ENCODE measurements at regions not wholly inside any gene's neighbourhood (a gene's known extent, or its start where the extent isn't known, plus 50 kb on each side); places are given as distances from the start of the nearest gene placed in this dataset.

GRCh38 chr4:125365731-125366130 lies 51.0 kb downstream of the FAT4 start:
- DNase-seq = no peak

DNA sequence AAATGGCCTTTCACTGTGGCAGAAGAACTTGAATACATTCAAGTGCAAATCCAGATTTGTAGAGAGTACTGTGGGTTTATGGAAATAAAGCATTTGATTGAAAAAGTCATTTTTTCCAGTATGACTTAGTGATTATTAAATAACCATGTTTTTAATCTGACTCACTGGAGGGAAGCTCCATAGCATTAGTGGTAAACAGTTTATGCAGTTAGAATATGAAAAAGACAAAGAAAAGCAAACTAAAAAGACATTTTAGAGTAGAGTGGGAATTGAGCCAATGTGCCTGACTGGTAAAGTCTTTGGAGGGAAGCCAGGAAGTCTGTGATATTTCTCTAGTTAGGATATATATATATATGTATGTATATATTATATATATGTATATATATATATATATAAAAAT lies 53.4 kb downstream of the FAT4 start:
- DNase-seq = peak; percentile 72

DNA sequence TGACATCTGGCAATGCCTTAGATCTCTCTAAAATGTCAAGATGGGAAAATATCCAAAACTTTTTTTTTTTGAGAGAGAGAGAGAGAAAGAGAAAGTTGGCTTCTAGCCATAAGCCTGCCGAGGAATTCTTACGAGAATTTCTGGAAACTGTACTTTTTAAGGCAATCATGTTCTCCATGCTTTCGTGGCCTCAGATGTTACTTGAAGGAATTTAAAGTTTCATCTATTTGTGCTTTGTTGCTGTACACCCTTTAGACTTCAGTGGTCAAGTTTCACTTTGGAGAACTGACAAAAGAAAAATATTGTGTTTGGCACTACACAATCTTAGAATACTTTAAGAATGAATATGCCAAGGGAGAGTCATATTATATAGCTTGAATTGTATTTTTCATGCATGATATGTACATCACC lies 53.9 kb downstream of the FAT4 start:
- DNase-seq = peak; percentile 89

GRCh38 chr4:125369098-125369497 lies 54.3 kb downstream of the FAT4 start:
- DNase-seq = no peak

- no peak for DNase-seq
These were observed 55.7 kb downstream of the FAT4 start for GRCh38 chr4:125370478-125370877.

GRCh38 chr4:125382995-125383394 lies 68.2 kb downstream of the FAT4 start:
- DNase-seq = no peak

GRCh38 chr4:125387770-125388169 lies 73.0 kb downstream of the FAT4 start:
- DNase-seq = peak; percentile 44

DNA sequence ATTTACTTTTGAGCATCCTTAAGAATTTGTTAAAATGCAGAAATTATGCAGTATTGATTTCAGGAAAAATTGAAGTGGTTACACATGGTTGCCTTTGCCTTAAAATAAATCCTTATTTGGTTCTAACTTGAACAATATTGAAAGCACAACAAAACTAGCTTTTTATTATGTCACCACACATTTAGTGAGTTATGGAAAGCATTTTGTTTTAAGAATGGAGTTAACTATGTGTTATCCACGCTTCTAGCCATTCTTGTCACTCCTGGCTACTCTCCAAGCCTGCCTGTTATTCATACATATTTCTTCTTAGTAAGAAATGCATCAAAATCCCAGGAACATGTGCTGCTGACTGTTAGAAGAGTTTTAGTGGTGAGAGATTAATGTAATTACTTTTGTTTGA lies 73.9 kb downstream of the FAT4 start:
- DNase-seq = peak; percentile 95

GRCh38 chr4:125389713-125390112 lies 75.0 kb downstream of the FAT4 start:
- peak; percentile 96 for DNase-seq

- DNase-seq = peak; percentile 77
These were observed 75.4 kb downstream of the FAT4 start for GRCh38 chr4:125390126-125390525.

DNA sequence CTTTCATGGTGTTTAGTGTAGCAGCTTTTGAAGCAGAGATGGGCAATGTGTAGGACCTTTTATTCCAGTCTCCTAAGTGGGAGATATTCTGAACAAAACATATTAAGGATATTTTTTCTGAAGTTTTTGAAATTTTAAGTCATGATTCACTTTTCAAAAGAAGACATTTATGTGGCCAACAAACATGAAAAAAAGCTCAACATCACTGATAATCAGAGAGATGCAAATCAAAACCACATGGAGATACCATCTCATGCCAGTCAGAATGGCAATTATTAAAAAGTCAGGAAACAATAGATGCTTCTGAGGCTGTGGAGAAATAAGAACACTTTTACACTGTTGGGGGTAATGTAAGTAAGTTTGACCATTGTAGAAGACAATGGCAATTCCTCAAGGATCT lies 76.0 kb downstream of the FAT4 start:
- peak; percentile 31 for DNase-seq

- peak; percentile 32 for DNase-seq
These were observed 77.9 kb downstream of the FAT4 start for GRCh38 chr4:125392694-125393093.

DNA sequence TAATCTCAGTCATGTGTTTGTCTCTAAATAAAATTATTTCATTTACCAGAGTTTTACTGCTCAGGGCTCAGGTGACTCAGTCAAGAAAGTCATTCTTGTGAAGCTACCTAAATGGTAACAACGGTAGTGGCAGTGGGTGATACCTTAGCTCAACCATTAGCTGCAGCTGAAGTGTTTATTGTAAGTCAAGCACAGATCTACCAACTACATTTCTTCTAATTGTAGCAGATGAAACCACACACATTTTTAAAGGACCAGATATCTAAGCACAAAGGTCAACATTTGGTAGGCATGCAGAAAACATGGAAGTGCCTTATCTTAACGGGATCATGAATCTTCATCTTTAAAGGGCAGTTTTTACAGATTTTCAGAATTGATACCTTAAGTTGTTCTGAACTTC lies 79.1 kb downstream of the FAT4 start:
- DNase-seq = no peak

DNA sequence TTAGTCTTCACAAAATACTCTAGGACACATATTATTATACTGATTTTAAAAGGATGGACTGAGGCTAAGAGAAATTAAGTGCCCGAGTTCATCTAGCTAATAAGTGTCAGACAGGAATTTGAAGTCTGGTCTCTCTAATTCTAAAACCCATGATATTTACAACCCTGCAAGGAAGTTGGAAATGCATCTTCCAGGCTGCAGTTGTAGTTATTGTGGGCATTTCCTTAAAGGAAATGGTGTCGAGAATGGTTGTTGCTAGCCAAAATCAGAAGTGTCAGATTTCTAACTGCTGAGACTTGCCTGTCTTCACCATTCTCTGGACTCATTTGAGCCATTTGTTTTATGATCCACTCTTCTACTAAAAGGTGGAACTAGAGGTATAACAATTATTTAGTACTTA lies 82.5 kb downstream of the FAT4 start:
- DNase-seq = no peak

DNA sequence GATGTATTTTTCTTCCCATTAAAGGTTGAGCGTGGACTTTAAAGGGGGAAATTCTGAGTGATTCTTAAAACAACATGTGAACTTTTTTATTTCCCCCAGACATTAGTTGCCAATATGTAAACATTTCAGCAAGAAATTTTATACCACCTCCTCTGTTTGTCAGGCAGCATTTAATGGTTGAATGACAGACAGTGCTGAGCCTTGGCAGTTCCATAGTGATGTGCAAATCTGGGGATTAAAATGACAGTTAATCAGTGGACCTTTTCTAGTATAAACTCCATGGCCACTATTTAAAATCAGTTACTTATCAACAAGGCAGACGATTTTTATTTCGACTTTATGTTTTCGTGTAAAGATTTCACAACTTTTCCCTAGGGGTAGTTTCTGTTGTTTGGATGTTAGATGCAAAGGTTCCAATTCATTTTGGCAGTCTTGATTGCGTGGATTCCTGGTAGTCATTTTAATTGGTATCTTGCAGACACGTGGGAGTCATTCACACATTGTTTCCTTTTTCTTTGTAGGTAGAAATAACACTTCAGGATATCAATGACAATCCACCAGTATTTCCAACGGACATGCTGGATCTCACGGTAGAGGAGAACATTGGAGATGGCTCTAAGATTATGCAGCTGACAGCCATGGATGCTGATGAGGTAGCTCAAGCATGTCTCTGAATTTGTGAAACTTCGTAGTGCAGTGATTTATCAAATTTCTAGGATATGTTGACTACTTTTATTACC lies 83.7 kb downstream of the FAT4 start:
- DNase-seq = no peak

DNA sequence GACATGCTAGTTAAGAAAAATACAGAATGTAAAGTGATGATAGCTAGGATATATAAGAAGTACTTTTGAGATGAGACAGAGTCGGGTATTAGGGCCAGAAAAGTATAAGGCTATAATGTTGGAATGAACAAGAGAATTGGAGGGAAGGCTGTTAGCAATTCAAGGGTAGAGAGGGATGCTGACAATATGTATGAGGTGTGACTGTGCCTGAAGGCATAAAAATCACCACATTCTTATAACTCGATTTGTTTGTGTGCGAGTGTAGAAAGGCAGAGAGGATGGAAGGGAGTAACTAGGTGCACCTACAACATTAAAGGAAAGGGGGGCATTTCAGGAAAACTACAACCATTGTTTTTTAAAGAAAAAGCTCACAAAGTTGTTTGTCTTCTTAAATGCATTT lies 86.0 kb downstream of the FAT4 start:
- no peak for DNase-seq

- no peak for DNase-seq
These were observed 87.0 kb downstream of the FAT4 start for GRCh38 chr4:125401784-125402183.

DNA sequence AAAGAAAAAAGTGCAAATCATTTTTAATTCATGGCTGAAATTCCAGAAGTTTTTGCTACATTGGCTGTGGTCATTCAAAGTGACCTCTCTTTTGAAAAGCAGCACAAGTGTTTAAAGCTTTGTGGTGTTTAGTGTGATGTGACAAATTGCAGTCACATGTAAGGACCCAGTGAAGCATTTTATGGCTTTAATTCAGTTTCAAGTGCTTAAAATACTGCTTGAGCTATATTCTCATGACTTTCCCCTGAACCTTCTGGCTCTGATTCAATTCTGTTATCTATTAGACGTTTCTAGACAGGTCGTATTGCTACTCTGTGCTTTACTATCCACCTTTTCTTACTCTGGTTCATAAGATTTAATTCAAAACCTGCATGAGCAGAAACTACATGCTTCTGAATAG lies 105.8 kb downstream of the FAT4 start:
- DNase-seq = no peak

DNA sequence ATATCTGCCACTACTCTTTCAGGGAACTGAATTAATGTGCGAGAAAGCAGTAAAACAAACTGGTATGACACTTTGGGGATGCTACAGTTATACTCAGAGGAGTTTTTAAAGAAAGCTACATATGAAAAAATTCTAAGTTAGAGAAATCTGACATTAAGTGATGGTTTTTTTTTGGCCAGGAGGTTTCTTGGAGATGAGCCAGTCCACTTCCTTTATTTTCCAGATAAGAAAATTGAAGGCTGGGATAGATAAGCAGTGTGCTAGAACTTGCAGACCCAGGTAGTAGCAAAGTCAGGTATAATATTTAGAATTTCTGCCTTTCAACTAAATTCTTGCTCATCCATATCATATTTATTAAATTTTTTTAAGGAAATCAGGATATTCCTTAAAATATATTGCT lies 106.8 kb downstream of the FAT4 start:
- no peak for DNase-seq

DNA sequence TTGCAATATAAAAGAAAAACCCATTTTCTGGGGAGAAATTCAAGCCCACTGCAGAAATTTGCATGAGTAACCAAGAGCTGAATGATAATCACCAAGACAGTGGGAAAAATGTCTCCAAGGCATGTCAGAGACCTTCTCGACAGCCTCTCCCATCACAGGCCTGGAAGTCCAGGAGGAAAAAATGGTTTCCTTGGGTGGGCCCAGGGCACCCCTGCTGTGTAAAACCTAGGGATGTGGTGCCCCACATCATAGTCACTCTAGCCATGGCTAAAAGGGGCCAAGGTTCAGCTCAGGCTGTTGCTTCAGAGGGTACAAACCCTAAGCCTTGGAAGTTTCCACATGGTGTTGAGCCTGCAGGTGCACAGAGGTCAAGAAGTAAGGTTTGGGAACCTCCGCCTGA lies 108.4 kb downstream of the FAT4 start:
- no peak for DNase-seq

DNA sequence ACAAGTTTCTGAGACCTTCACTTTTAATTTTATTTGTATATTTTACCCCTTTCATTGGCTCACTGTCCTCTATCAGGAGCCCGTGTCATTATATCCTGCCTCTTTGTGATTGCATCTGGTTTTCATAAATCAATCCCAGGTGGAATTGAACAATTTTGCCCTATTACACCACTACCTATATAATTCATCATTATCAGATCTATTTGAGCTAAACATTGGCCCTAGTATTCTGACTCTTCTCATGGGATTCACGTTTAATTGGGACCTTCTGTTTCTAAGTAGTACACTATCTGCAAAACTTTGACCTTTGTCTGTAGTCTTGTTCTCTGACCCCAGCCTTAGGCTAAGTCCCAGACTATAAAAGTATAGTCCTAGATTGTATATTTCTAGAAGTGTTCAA lies 114.1 kb downstream of the FAT4 start:
- DNase-seq = no peak

GRCh38 chr4:125430086-125430485 lies 115.3 kb downstream of the FAT4 start:
- no peak for DNase-seq

- peak; percentile 62 for DNase-seq
These were observed 117.3 kb downstream of the FAT4 start for GRCh38 chr4:125432078-125432477.

- peak; percentile 84 for DNase-seq
These were observed 118.7 kb downstream of the FAT4 start for GRCh38 chr4:125433453-125433852.

DNA sequence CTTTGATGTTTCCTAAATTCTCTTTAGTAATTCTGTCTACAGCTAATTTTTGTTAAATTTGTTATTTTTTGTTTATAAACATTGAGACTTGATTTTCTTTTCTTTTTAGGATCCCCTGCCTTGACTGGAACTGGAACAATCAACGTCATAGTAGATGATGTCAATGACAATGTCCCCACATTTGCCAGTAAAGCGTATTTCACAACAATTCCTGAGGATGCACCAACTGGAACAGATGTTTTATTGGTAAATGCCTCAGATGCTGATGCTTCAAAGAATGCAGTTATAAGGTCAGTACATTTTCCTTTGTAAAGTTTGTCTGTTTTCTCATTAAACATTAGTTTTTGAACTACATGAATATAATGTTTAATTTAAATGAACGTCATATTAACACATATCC lies 119.4 kb downstream of the FAT4 start:
- peak; percentile 16 for DNase-seq

All from fibroblast of skin of right biceps (primary cell).